CD4-positive, alpha-beta memory T cell (primary cell): ENCODE measurements at regions not wholly inside any gene's neighbourhood (a gene's known extent, or its start where the extent isn't known, plus 50 kb on each side); places are given as distances from the start of the nearest gene placed in this dataset.
"Not testable (repeated sequence)": the region's sequence is repeated elsewhere in the genome, so short reads cannot be mapped to it uniquely, and the experiment has no call there.

ENCODE experiments used
- CTCF ChIA-PET: fragments of 350-600 bp; sonication (Branson Sonifier 250); formaldehyde crosslinking; loops from one replicate; lab custom pipeline; 2021; ENCODE audit warnings: inconsistent platforms; ENCODE audit not compliant: partially characterized antibody; lab: Charles Lee
- POLR2A ChIA-PET: fragments of 350-600 bp; sonication (Branson Sonifier 250); formaldehyde crosslinking; loops from one replicate; lab custom pipeline; 2021; ENCODE audit not compliant: partially characterized antibody; lab: Charles Lee
- DNase-seq, 5 donors: peaks; one replicate each; pipeline versions ENCODE4 v3.0.0 to v3.0.0-alpha.2; 2020 to 2022; ENCODE audit warnings: mixed read lengths in 1 of 5
- H3K27ac ChIP-seq: one replicate; pipeline ENCODE4 v1.7.0; 2013; ENCODE audit warnings: low read depth, low read length
- H3K27me3 ChIP-seq: 2 replicates; pipeline ENCODE4 v1.7.0; 2013; ENCODE audit warnings: mild to moderate bottlenecking, low read length, moderate library complexity; ENCODE audit not compliant: insufficient read depth
- H3K36me3 ChIP-seq: 2 replicates; pipeline ENCODE4 v1.7.0; 2013; ENCODE audit warnings: mild to moderate bottlenecking, low read length, moderate library complexity; ENCODE audit not compliant: insufficient read depth
- H3K4me1 ChIP-seq: 2 replicates; pipeline ENCODE4 v1.7.0; 2013; ENCODE audit warnings: mild to moderate bottlenecking, low read length, moderate library complexity; ENCODE audit not compliant: insufficient read depth
- H3K4me3 ChIP-seq, 2 donors: one replicate each; pipeline ENCODE4 v1.7.0; 2013; ENCODE audit warnings: low read length in 2 of 2, mild to moderate bottlenecking in 1 of 2
- H3K9me3 ChIP-seq, 2 donors: one replicate each; pipeline ENCODE4 v1.7.0; 2013; ENCODE audit warnings: low read length in 2 of 2, control low read depth in 1 of 2; ENCODE audit not compliant: control insufficient read depth in 1 of 2
- H3K27ac Mint-ChIP-seq, 7 donors: one replicate each; pipeline ENCODE4 v1.8.0; 2020 to 2021; ENCODE audit warnings: mixed read lengths in 7 of 7, mild to moderate bottlenecking in 6 of 7, inconsistent platforms in 3 of 7, moderate library complexity in 3 of 7
- H3K27me3 Mint-ChIP-seq, 2 donors: one replicate each; pipeline ENCODE4 v1.8.0; 2020 to 2021; ENCODE audit warnings: mixed read lengths in 2 of 2
- H3K36me3 Mint-ChIP-seq, 2 donors: one replicate each; pipeline ENCODE4 v1.8.0; 2020 to 2021; ENCODE audit warnings: mixed read lengths in 2 of 2, inconsistent platforms in 1 of 2, mild to moderate bottlenecking in 1 of 2
- H3K4me1 Mint-ChIP-seq, 4 donors: one replicate each; pipeline ENCODE4 v1.8.0; 2020 to 2021; ENCODE audit warnings: mixed read lengths in 4 of 4, mild to moderate bottlenecking in 1 of 4
- H3K4me3 Mint-ChIP-seq, 8 donors: one replicate each; pipeline ENCODE4 v1.8.0; 2020 to 2021; ENCODE audit warnings: mixed read lengths in 8 of 8, mild to moderate bottlenecking in 7 of 8, moderate library complexity in 6 of 8, inconsistent platforms in 3 of 8
- H3K9me3 Mint-ChIP-seq, 8 donors: one replicate each; pipeline ENCODE4 v1.8.0; 2020 to 2021; ENCODE audit warnings: mixed read lengths in 8 of 8, mild to moderate bottlenecking in 5 of 8, inconsistent platforms in 3 of 8, moderate library complexity in 1 of 8
- intact Hi-C: fragments of 100-400 bp; cut with micrococcal nuclease; formaldehyde crosslinking; loops from one replicate; pipeline ENCODE4 v1.15.1; 2023

DNA sequence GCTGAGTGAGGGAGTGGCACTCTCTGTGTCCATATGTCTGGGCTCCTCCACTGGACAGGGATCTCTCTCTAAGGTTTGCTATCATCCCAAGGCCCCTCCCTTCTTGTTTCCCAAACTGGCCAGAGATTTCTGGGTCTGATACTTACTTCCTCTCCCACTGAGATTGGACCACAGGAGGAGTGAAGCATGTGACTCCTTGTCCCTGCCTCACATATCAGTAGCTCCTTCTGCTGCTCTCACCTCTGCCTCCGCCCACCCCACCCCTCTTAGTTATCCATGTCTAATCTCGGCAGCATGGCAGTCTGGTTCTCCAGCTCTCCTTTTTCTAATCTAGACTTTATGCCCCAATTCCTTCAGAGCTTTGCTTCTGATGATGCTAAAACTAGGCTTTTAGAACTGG, 223.1 kb downstream of the RPLP1 start:
- Histone ChIP-seq H3K27me3 (no peaks in the 10 kb centered on the region), H3K36me3 (no peaks in the 10 kb centered on the region), H3K4me1 (peaks cover 8% of the 10 kb centered on the region), H3K4me3 (no peak overlapping the region), H3K27ac (no peak overlapping the region), H3K9me3 (no peaks in the 10 kb centered on the region)
- H3K27me3 Mint-ChIP-seq: no peaks in the 10 kb centered on the region
- H3K27ac Mint-ChIP-seq: no peak overlapping the region
- POLR2A ChIA-PET: no interaction called here
- DNase-seq: no peak
- H3K9me3 Mint-ChIP-seq: peaks cover 0 to 4% (median 0%) of the 10 kb centered on the region in 8 donors
- CTCF ChIA-PET: no interaction called here
- peaks cover 7 to 17% (median 13%) of the 10 kb centered on the region in 4 donors for H3K4me1 Mint-ChIP-seq
- intact Hi-C loops: no loop called here
- H3K4me3 Mint-ChIP-seq: no peak overlapping the region
- no peaks in the 10 kb centered on the region for H3K36me3 Mint-ChIP-seq

DNA sequence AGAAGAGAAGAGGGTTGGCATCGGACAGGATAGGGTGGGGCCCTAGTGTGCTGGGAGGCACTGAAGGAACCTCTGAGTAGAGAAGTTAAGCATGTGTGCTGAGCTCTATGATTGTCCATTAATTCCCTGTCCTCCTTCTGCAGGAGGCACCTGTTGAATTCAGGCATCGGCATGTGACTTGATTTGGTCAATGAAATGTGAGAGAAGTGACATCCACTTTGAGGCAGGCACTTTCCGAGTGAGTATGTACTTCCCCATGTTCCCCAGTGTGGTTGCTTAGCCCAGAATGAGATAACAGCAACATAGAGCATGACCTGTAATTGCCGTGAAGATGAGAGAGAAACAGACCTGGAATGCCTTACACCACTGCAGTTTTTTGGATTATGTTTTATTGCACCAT, 224.8 kb downstream of the RPLP1 start:
- Mint-ChIP-seq H3K4me3 (no peak overlapping the region), H3K27me3 (no peaks in the 10 kb centered on the region), H3K36me3 (no peaks in the 10 kb centered on the region), H3K9me3 (peaks cover 0 to 9% (median 0%) of the 10 kb centered on the region in 8 donors), H3K4me1 (peaks cover 5 to 16% (median 10%) of the 10 kb centered on the region in 4 donors), H3K27ac (no peak overlapping the region)
- no peak for DNase-seq
- peaks cover 7% of the 10 kb centered on the region for H3K4me1 ChIP-seq
- no peak overlapping the region for H3K27ac ChIP-seq
- CTCF ChIA-PET: no interaction called here
- POLR2A ChIA-PET: no interaction called here
- H3K27me3 ChIP-seq: no peaks in the 10 kb centered on the region
- intact Hi-C loops: no loop called here
- no peaks in the 10 kb centered on the region for H3K9me3 ChIP-seq
- no peaks in the 10 kb centered on the region for H3K36me3 ChIP-seq
- no peak overlapping the region for H3K4me3 ChIP-seq

DNA sequence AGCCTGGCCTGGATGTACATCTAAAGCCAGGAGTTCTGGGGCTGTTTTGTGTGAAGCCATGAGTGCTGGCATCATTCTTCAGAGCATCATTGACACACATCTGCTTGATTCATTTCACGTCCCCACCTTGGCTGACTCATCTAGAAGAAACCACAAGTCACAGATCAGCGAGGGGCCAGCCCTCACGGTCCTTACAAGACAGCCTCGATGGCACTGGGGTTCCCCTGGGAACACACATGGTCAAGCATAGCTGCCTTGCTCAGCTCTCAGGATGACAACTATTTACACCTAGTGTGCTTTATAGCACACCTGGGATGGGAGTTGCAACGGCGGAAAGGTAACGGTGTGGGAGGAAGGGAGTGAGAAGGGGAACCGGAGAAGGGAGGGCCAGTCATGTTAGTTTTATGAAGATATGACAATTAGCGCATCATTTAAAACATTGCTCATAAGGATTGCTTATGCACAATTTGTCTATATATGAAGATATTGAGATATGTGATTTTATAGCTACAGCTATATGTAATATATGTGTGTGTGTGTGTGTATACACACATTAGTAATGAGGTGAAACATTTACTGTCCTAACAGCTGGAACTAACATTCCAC, 227.1 kb downstream of the RPLP1 start:
- no peak for DNase-seq
- POLR2A ChIA-PET: interaction anchor here (1.3 kb wide), 1 partner anchor 33 kb away, joined by 4 read pairs; no protein-coding TSS in a partner anchor
- intact Hi-C loops: no loop called here
- peak overlapping the region in 2 of 8 donors; percentile 4 to 31 for H3K4me3 Mint-ChIP-seq
- Histone ChIP-seq H3K27me3 (no peaks in the 10 kb centered on the region), H3K4me3 (no peak overlapping the region), H3K4me1 (peaks cover 7% of the 10 kb centered on the region), H3K36me3 (no peaks in the 10 kb centered on the region), H3K27ac (no peak overlapping the region), H3K9me3 (no peaks in the 10 kb centered on the region)
- peak overlapping the region in 2 of 7 donors; percentile 26 to 40 for H3K27ac Mint-ChIP-seq
- peaks cover 0 to 17% (median 6%) of the 10 kb centered on the region in 8 donors for H3K9me3 Mint-ChIP-seq
- CTCF ChIA-PET: interaction anchor here (1.2 kb wide), 1 partner anchor 34 kb away, joined by 3 read pairs; no protein-coding TSS in a partner anchor
- peaks cover 5 to 16% (median 10%) of the 10 kb centered on the region in 4 donors for H3K4me1 Mint-ChIP-seq
- H3K36me3 Mint-ChIP-seq: peaks cover 0 to 4% of the 10 kb centered on the region in 2 donors
- H3K27me3 Mint-ChIP-seq: no peaks in the 10 kb centered on the region

DNA sequence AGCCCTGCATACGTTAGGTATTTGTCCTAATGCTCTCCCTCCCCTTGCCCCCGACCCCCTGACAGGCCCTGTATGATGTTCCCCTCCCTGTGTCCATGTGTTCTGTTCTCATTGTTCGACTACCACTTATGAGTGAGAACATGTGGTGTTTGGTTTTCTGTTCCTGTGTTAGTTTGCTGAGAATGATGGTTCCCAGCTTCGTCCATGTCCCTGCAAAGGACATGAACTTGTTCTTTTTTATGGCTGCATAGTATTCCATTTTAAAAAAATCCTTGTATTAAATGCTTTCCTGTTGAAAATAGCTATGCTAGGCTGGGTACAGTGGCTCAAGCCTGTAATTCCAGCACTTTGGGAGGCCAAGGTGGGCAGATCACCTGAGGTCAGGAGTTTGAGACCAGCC, 232.2 kb downstream of the RPLP1 start:
- H3K36me3 Mint-ChIP-seq, intact Hi-C loops, H3K4me3 Mint-ChIP-seq, DNase-seq, POLR2A ChIA-PET, H3K4me1 Mint-ChIP-seq, H3K27me3 ChIP-seq, H3K27me3 Mint-ChIP-seq, H3K36me3 ChIP-seq, H3K4me1 ChIP-seq, H3K27ac ChIP-seq, CTCF ChIA-PET, H3K4me3 ChIP-seq: not testable (repeated sequence)
- H3K9me3 ChIP-seq: peaks cover 0 to 12% of the 10 kb centered on the region in 2 donors
- H3K27ac Mint-ChIP-seq: peak overlapping the region in 1 of 7 donors; percentile 58
- H3K9me3 Mint-ChIP-seq: peaks cover 4 to 35% (median 24%) of the 10 kb centered on the region in 8 donors

DNA sequence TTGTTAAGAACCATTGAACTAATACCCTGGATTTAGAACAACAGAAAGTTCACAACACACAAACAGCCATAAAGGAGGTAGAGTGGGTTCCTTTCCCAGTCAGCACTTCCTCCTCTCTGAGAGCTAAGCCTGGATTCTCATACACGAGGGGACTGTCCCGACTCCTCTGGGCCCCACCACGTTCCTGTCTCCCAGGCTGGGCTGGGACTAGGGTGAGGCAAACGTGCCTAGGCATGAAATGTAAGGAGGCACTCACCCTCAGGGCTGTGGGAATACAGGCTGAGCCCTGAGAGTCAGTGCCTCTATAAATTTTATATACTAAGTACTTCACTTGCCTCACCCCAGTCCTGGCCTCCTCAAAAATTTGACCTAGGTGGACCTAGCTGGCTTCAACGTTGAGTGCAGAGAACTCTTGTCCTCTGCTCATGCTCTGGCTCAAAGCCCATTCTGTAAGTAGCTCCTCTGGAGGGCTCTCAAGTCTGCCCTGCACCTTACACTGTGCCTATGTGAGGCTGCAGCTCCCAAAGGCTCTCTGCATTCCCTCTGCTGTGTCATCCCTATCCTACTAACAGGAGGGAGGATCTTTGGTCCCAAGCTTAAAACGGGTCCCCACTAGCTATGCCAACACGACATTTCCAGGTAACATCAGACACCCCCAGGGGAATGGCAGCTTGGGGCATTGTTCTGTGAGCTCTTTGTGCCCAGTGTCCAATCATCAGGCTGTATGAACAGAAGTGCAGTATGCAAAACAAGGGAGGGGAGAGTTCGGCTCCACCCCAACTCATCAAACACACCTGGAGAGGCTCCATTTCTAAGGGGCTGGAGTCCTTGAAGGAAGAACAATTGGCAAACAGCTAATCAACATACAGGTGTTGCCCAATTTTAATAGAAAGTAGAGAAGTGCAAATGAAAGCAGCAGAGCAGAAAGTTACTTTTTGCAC, 233.2 kb downstream of the RPLP1 start:
- CTCF ChIA-PET: interaction anchor here (1.4 kb wide), 1 partner anchor 10 kb away, joined by 5 read pairs; no protein-coding TSS in a partner anchor
- Mint-ChIP-seq H3K4me3 (no peak overlapping the region), H3K36me3 (peaks cover 8 to 13% of the 10 kb centered on the region in 2 donors), H3K27ac (no peak overlapping the region), H3K9me3 (peaks cover 4 to 44% (median 28%) of the 10 kb centered on the region in 8 donors), H3K4me1 (peaks cover 0 to 2% (median under 1%) of the 10 kb centered on the region in 4 donors), H3K27me3 (no peaks in the 10 kb centered on the region)
- Histone ChIP-seq H3K4me1 (no peaks in the 10 kb centered on the region), H3K27ac (no peak overlapping the region), H3K9me3 (peaks cover 0 to 16% of the 10 kb centered on the region in 2 donors), H3K4me3 (no peak overlapping the region), H3K27me3 (no peaks in the 10 kb centered on the region), H3K36me3 (no peaks in the 10 kb centered on the region)
- intact Hi-C loops: no loop called here
- DNase-seq: no peak
- POLR2A ChIA-PET: no interaction called here

DNA sequence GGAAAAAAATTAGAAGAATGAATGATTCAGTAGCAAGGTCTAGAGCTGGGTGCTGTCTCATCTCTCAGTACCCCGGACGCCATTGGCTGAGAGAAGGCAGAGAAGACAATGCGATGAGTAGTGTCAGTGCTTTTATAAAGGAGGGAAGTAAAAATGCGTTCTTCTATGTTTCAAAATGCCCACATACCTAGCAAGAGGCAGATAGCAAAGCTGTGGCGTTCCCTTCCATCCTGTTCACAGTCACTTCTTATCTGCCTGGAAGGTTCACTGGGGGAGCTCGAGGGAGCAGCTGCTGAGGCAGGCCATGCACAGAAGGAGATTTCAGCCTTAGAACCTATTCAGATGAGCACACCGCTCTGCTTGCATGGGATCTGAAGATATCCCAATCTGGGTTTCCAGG, 234.0 kb downstream of the RPLP1 start:
- no peak for DNase-seq
- peaks cover 0 to 5% (median 0%) of the 10 kb centered on the region in 4 donors for H3K4me1 Mint-ChIP-seq
- Histone ChIP-seq H3K27me3 (no peaks in the 10 kb centered on the region), H3K36me3 (no peaks in the 10 kb centered on the region), H3K4me3 (no peak overlapping the region), H3K27ac (no peak overlapping the region), H3K9me3 (peaks cover 0 to 16% of the 10 kb centered on the region in 2 donors), H3K4me1 (no peaks in the 10 kb centered on the region)
- peaks cover 4 to 45% (median 28%) of the 10 kb centered on the region in 8 donors for H3K9me3 Mint-ChIP-seq
- CTCF ChIA-PET: interaction anchor here (1.4 kb wide), 1 partner anchor 9 kb away, joined by 5 read pairs; no protein-coding TSS in a partner anchor
- H3K27me3 Mint-ChIP-seq: no peaks in the 10 kb centered on the region
- H3K36me3 Mint-ChIP-seq: peaks cover 8 to 13% of the 10 kb centered on the region in 2 donors
- H3K27ac Mint-ChIP-seq: no peak overlapping the region
- POLR2A ChIA-PET: no interaction called here
- intact Hi-C loops: no loop called here
- no peak overlapping the region for H3K4me3 Mint-ChIP-seq

DNA sequence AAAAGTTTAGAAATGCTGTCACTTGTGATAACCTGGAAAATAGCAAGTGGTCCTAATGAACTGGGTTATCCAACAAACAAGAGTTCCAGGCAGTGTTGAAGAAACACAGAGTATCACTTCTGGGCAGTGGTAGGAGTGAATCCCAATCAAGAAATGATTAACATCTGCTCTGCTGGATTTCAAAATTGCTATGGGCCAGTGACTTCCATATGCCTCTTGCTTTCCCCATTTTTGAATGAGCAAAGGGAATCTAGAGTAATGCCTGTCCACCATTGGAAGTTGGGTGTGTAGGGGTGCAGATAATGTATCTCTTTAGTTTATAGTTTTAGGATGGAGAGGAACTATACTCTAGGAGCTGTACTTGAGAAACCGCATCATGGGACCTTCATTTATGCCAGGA, 236.5 kb downstream of the RPLP1 start:
- Mint-ChIP-seq H3K27me3 (no peaks in the 10 kb centered on the region), H3K9me3 (peaks cover 0 to 27% (median 22%) of the 10 kb centered on the region in 8 donors), H3K27ac (no peak overlapping the region), H3K4me3 (no peak overlapping the region), H3K36me3 (peaks cover 4 to 13% of the 10 kb centered on the region in 2 donors), H3K4me1 (peaks cover 0 to 5% (median 0%) of the 10 kb centered on the region in 4 donors)
- ChIA-PET CTCF (interaction anchor here (1.6 kb wide), 1 partner anchor 49 kb away, joined by 3 read pairs; no protein-coding TSS in a partner anchor), POLR2A (no interaction called here)
- Histone ChIP-seq H3K27ac (no peak overlapping the region), H3K4me1 (no peaks in the 10 kb centered on the region), H3K9me3 (peaks cover 0 to 16% of the 10 kb centered on the region in 2 donors), H3K4me3 (no peak overlapping the region), H3K27me3 (no peaks in the 10 kb centered on the region), H3K36me3 (no peaks in the 10 kb centered on the region)
- intact Hi-C loops: no loop called here
- no peak for DNase-seq
